ENCODE measurements at regions not wholly inside any gene's neighbourhood (a gene's known extent, or its start where the extent isn't known, plus 50 kb on each side); places are given as distances from the start of the nearest gene placed in this dataset.

- TF ChIP-seq ZNF2 (tag by site-specific recombination; IDR thresholded peaks at IDR 0.05) (no peak), ZNF24 (tag by site-specific recombination; IDR thresholded peaks at IDR 0.05) (no peak), PRDM4 (tag by site-specific recombination; IDR thresholded peaks at IDR 0.05) (no peak), CTCF (tag by site-specific recombination; IDR thresholded peaks at IDR 0.05) (no peak), YY1 (tag by site-specific recombination; IDR thresholded peaks at IDR 0.05) (no peak)
Observed at GRCh38 chr9:75687359-75687953, 203.0 kb upstream of the PCSK5 start.

Data from HEK293 (cell line).